Tibial nerve (tissue), 4 donors: ENCODE measurements at regions not wholly inside any gene's neighbourhood (a gene's known extent, or its start where the extent isn't known, plus 50 kb on each side); places are given as distances from the start of the nearest gene placed in this dataset.

Experiments
- CTCF ChIP-seq, 5 experiments: fragments of 200-600 bp in 3 of 5; fragments of 450-650 bp in 2 of 5; sonication (generic) in 3 of 5; IDR thresholded peaks; one replicate each; pipeline ENCODE4 v1.5.1; 2016 to 2019; ENCODE audit warnings: antibody characterized with exemption in 5 of 5, mild to moderate bottlenecking in 3 of 5, moderate library complexity in 2 of 5
- EP300 ChIP-seq, 2 donors: sonication (generic); formaldehyde crosslinking; IDR thresholded peaks; one replicate each; pipeline ENCODE4 v1.6.1; 2017; ENCODE audit warnings: antibody characterized with exemption in 2 of 2, mild to moderate bottlenecking in 1 of 2

- TF ChIP-seq EP300 (IDR thresholded peaks at IDR 0.05), result no peak
- TF ChIP-seq CTCF (IDR thresholded peaks at IDR 0.05), result no peak
Measured at GRCh38 chr2:226130192-226130591, 669.4 kb downstream of the IRS1 start.
